H1 (cell line): ENCODE measurements at regions not wholly inside any gene's neighbourhood (a gene's known extent, or its start where the extent isn't known, plus 50 kb on each side); places are given as distances from the start of the nearest gene placed in this dataset.

Source experiments
- CBX8 ChIP-seq: fragments of 300-800, 300-1000 bp; sonication (generic); IDR thresholded peaks from 2 replicates; pipeline ENCODE4 v1.7.1; 2016; ENCODE audit warnings: low read depth, low read length, borderline replicate concordance
- CEBPB ChIP-seq: IDR thresholded peaks from 2 replicates; pipeline ENCODE4 v1.6.1; 2012; ENCODE audit warnings: low read depth, low read length
- POLR2A ChIP-seq, 2 experiments: IDR thresholded peaks; 1 replicate in 1 of 2; 2 replicates in 1 of 2; pipeline ENCODE4 v1.6.1; 2011; ENCODE audit warnings: low read depth in 2 of 2, low read length in 2 of 2, mild to moderate bottlenecking in 2 of 2; ENCODE audit errors: control extremely low read depth in 1 of 2
- RAD21 ChIP-seq, 2 experiments: IDR thresholded peaks in 1 of 2; conservative IDR thresholded peaks in 1 of 2; 2 replicates each; pipeline ENCODE4 v1.6.1; 2011; ENCODE audit warnings: low read depth in 2 of 2, low read length in 2 of 2, improper control_type of control experiment in 1 of 2, inconsistent platforms in 1 of 2, mild to moderate bottlenecking in 1 of 2, moderate library complexity in 1 of 2
- TAF1 ChIP-seq: IDR thresholded peaks from 2 replicates; pipeline ENCODE4 v1.6.1; 2011; ENCODE audit warnings: mild to moderate bottlenecking, low read depth, low read length
- YY1 ChIP-seq: IDR thresholded peaks from 2 replicates; pipeline ENCODE4 v1.6.1; 2011; ENCODE audit warnings: low read depth, mild to moderate bottlenecking, low read length
- TF ChIP-seq, protein P1 (sequence below), 3 experiments: IDR thresholded peaks; 1 replicate in 2 of 3; 2 replicates in 1 of 3; pipeline versions ENCODE4 v1.5.1 to v1.6.1; 2011; ENCODE audit warnings: low read length in 3 of 3, mild to moderate bottlenecking in 3 of 3, inconsistent platforms in 2 of 3, low read depth in 1 of 3, moderate library complexity in 1 of 3; ENCODE audit not compliant: insufficient read depth in 1 of 3; ENCODE audit errors: control extremely low read depth in 1 of 3
- TF ChIP-seq, protein P2 (sequence below): IDR thresholded peaks from 2 replicates; pipeline ENCODE4 v1.6.1; 2011; ENCODE audit warnings: low read length, improper control_type of control experiment

- TF ChIP-seq RAD21 (IDR thresholded peaks at IDR 0.05 in 1 of 2, conservative IDR thresholded peaks at IDR 0.05 in 1 of 2; ENCODE audit: low read depth in 2 of 2, low read length in 2 of 2) = no peak
- TF ChIP-seq, protein P1, sequence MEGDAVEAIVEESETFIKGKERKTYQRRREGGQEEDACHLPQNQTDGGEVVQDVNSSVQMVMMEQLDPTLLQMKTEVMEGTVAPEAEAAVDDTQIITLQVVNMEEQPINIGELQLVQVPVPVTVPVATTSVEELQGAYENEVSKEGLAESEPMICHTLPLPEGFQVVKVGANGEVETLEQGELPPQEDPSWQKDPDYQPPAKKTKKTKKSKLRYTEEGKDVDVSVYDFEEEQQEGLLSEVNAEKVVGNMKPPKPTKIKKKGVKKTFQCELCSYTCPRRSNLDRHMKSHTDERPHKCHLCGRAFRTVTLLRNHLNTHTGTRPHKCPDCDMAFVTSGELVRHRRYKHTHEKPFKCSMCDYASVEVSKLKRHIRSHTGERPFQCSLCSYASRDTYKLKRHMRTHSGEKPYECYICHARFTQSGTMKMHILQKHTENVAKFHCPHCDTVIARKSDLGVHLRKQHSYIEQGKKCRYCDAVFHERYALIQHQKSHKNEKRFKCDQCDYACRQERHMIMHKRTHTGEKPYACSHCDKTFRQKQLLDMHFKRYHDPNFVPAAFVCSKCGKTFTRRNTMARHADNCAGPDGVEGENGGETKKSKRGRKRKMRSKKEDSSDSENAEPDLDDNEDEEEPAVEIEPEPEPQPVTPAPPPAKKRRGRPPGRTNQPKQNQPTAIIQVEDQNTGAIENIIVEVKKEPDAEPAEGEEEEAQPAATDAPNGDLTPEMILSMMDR (IDR thresholded peaks at IDR 0.05; ENCODE audit: control extremely low read depth in 1 of 3, insufficient read depth in 1 of 3, low read depth in 1 of 3, low read length in 3 of 3) = no peak
- no peak for TF ChIP-seq TAF1
- no peak for TF ChIP-seq POLR2A (IDR thresholded peaks at IDR 0.05; ENCODE audit: control extremely low read depth in 1 of 2, low read depth in 2 of 2, low read length in 2 of 2)
- TF ChIP-seq, protein P2, sequence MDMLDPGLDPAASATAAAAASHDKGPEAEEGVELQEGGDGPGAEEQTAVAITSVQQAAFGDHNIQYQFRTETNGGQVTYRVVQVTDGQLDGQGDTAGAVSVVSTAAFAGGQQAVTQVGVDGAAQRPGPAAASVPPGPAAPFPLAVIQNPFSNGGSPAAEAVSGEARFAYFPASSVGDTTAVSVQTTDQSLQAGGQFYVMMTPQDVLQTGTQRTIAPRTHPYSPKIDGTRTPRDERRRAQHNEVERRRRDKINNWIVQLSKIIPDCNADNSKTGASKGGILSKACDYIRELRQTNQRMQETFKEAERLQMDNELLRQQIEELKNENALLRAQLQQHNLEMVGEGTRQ = no peak
- no peak for TF ChIP-seq YY1
- no peak for TF ChIP-seq CBX8
- no peak for TF ChIP-seq CEBPB
These were observed 97.9 kb upstream of the RUNX3 start for GRCh38 chr1:25027822-25028586.
